ENCODE measurements at regions not wholly inside any gene's neighbourhood (a gene's known extent, or its start where the extent isn't known, plus 50 kb on each side); places are given as distances from the start of the nearest gene placed in this dataset.

DNA sequence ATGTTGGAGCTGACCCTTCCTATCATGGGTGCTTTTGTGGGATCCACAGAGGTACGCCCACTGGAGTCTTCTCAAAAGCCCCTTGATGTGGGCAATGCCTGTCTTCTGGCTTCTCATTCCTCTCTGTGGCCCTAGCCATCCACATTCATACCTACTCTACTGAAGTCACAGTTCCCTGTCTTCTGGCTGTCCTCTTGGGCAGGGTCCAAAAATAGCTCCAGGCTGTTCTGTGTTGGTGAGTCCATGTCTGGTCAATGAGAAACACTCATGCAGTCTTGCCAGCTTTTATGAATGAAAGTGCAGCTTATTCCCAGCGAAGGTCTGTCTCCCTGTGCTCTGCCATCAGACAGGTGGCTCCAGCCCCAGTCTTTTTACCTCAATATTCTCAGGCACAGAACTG lies 135.9 kb upstream of the MDM1 start:
- DNase-seq (ENCODE audit: extremely low spot score, unreplicated experiment) = no peak
- TF ChIP-seq, protein P1, sequence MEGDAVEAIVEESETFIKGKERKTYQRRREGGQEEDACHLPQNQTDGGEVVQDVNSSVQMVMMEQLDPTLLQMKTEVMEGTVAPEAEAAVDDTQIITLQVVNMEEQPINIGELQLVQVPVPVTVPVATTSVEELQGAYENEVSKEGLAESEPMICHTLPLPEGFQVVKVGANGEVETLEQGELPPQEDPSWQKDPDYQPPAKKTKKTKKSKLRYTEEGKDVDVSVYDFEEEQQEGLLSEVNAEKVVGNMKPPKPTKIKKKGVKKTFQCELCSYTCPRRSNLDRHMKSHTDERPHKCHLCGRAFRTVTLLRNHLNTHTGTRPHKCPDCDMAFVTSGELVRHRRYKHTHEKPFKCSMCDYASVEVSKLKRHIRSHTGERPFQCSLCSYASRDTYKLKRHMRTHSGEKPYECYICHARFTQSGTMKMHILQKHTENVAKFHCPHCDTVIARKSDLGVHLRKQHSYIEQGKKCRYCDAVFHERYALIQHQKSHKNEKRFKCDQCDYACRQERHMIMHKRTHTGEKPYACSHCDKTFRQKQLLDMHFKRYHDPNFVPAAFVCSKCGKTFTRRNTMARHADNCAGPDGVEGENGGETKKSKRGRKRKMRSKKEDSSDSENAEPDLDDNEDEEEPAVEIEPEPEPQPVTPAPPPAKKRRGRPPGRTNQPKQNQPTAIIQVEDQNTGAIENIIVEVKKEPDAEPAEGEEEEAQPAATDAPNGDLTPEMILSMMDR (IDR thresholded peaks at IDR 0.05) = no peak
- no peak overlapping the region for H3K27ac Mint-ChIP-seq (ENCODE audit: unreplicated experiment)
- H3K36me3 Mint-ChIP-seq (ENCODE audit: unreplicated experiment) = no peaks in the 10 kb centered on the region
- H3K27me3 Mint-ChIP-seq (ENCODE audit: unreplicated experiment) = no peaks in the 10 kb centered on the region
- peaks cover 3% of the 10 kb centered on the region for H3K4me1 Mint-ChIP-seq (ENCODE audit: unreplicated experiment)
- H3K4me3 Mint-ChIP-seq (ENCODE audit: unreplicated experiment) = no peak overlapping the region
- no peaks in the 10 kb centered on the region for H3K9me3 Mint-ChIP-seq (ENCODE audit: unreplicated experiment)

DNA sequence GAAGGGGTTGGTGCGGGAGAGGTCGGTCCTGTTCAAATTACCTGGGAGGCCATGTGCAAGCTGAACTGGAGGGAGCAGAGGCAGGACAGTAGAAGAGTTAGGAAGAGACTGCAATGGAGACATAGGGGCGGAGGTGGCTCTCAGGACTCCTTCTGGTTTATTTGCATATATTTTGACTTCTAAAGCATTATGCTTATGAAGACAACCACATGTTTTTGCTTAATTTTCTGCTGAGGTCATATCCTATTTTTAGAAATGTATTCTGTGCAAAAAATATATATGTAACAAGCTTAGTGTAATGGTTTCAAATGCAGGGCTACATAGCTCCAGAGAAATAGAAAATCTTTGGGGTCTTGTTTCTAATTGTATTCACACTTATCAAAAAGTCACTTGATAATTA lies 137.0 kb upstream of the MDM1 start:
- no peaks in the 10 kb centered on the region for H3K9me3 Mint-ChIP-seq (ENCODE audit: unreplicated experiment)
- TF ChIP-seq, protein P1 (IDR thresholded peaks at IDR 0.05) = no peak

DNA sequence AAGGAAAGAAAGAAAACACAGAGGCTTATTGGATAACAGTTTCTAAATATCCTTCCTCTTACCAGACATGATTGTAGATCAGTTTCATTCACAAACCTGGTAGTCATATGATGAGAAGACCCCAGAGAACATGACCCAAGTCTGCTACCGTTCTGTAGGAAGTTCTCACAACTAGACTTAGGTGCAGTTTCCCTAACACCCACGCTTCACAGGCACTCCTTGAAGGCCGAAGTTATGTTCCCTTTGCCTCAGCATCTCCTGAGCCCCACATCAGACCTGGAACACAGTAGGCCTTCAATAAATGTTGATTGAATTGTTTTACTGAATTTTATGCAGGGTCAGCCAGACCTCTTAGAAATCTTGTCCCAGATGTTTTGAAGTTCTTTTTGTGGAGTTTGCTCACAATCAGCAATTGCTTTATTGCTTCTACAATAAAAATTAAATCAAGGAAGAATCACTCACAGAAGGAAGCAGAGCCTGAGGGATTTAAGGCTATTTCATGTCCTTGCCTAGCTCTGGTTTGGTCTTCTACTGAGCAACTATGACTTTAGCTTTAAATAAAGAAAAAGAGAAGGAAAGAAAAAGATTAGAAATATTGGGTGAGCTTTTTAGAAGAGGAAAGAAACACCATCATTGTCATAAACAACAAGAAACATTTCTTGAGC lies 138.6 kb upstream of the MDM1 start:
- TF ChIP-seq, protein P1 (IDR thresholded peaks at IDR 0.05) = no peak
- Mint-ChIP-seq H3K36me3 (ENCODE audit: unreplicated experiment) (no peaks in the 10 kb centered on the region), H3K9me3 (ENCODE audit: unreplicated experiment) (no peaks in the 10 kb centered on the region), H3K27ac (ENCODE audit: unreplicated experiment) (no peak overlapping the region), H3K4me1 (ENCODE audit: unreplicated experiment) (peaks cover 3% of the 10 kb centered on the region), H3K4me3 (ENCODE audit: unreplicated experiment) (no peak overlapping the region), H3K27me3 (ENCODE audit: unreplicated experiment) (no peaks in the 10 kb centered on the region)
- DNase-seq (ENCODE audit: extremely low spot score, unreplicated experiment) = no peak

More for the DNA sequence above, 137.0 kb upstream of the MDM1 start:
- H3K4me1 Mint-ChIP-seq (ENCODE audit: unreplicated experiment) = peaks cover 3% of the 10 kb centered on the region
- H3K27ac Mint-ChIP-seq (ENCODE audit: unreplicated experiment) = no peak overlapping the region
- H3K4me3 Mint-ChIP-seq (ENCODE audit: unreplicated experiment) = no peak overlapping the region
- H3K27me3 Mint-ChIP-seq (ENCODE audit: unreplicated experiment) = no peaks in the 10 kb centered on the region
- H3K36me3 Mint-ChIP-seq (ENCODE audit: unreplicated experiment) = no peaks in the 10 kb centered on the region
- no peak for DNase-seq (ENCODE audit: extremely low spot score, unreplicated experiment)

DNA sequence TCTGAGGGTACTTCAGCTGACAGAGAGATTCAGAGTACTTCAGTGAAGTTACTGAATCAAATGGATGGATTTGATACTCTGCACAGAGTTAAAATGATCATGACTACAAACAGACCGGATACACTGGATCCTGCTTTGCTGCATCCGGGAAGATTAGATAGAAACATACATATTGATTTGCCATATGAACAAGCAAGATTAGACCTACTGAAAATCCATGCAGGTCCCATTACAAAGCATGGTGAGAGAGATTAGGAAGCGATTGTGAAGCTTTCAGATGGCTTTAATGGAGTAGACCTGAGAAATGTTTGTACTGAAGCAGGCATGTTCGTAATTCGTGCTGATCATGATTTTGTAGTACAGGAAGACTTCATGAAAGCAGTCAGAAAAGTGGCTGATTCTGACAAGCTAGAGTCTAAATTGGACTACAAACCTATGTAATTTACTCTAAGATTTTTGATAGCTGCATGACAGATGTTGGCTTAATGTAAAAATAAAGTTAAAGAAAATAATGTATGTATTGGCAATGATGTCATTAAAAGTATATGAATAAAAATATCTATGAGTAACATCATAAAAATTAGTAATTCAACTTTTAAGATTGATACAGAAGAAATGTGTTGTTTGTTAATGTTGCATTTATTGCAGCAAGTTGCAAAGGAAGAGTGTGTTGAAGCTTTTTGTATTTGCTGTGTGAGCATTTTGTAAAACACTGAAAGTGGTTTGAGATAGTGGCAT lies 136.1 kb upstream of the RAP1B start:
- Mint-ChIP-seq H3K9me3 (ENCODE audit: unreplicated experiment) (no peaks in the 10 kb centered on the region), H3K4me1 (ENCODE audit: unreplicated experiment) (peaks cover 11% of the 10 kb centered on the region), H3K4me3 (ENCODE audit: unreplicated experiment) (no peak overlapping the region), H3K36me3 (ENCODE audit: unreplicated experiment) (no peaks in the 10 kb centered on the region), H3K27ac (ENCODE audit: unreplicated experiment) (no peak overlapping the region), H3K27me3 (ENCODE audit: unreplicated experiment) (no peaks in the 10 kb centered on the region)
- DNase-seq (ENCODE audit: extremely low spot score, unreplicated experiment) = no peak
- TF ChIP-seq, protein P1 (IDR thresholded peaks at IDR 0.05) = no peak

DNA sequence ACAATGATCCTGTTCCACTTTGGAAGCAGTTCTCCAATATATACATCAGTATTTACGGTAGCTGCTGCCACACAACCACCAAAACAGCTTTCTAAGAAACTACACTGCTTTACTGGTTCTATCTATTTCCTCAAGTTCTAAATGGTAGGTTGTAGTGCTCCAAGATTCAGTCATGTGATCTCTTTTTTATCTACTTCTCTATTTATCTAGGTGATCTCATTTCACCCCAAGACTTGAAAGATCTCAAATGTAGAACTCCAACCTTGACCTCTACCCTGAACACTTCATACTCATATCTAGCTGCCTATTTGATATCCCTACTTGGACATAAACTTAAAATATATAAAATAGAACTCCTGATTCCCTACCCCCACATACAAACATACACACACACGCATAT lies 133.9 kb upstream of the RAP1B start:
- Mint-ChIP-seq H3K27ac (ENCODE audit: unreplicated experiment) (no peak overlapping the region), H3K36me3 (ENCODE audit: unreplicated experiment) (no peaks in the 10 kb centered on the region), H3K4me3 (ENCODE audit: unreplicated experiment) (no peak overlapping the region), H3K27me3 (ENCODE audit: unreplicated experiment) (no peaks in the 10 kb centered on the region), H3K4me1 (ENCODE audit: unreplicated experiment) (peaks cover 26% of the 10 kb centered on the region), H3K9me3 (ENCODE audit: unreplicated experiment) (peaks cover 3% of the 10 kb centered on the region)
- TF ChIP-seq, protein P1 (IDR thresholded peaks at IDR 0.05) = no peak
- DNase-seq (ENCODE audit: extremely low spot score, unreplicated experiment) = no peak
